Spleen (tissue), 11 donors: ENCODE measurements at regions not wholly inside any gene's neighbourhood (a gene's known extent, or its start where the extent isn't known, plus 50 kb on each side); places are given as distances from the start of the nearest gene placed in this dataset.

Source experiments
- DNase-seq: peaks from one replicate; pipeline ENCODE4 v3.0.0-alpha.2; 2020
- H3K27ac ChIP-seq, 8 donors: fragments of 200-600 bp; sonication (generic) in 7 of 8; 1 replicate in 4 of 8; 2 replicates in 4 of 8; pipeline versions ENCODE4 v1.5.0 to v1.8.0; 2016 to 2021; ENCODE audit warnings: inconsistent platforms in 4 of 8, mild to moderate bottlenecking in 4 of 8, moderate library complexity in 1 of 8
- H3K27me3 ChIP-seq, 7 donors: fragments of 200-600 bp; sonication (generic) in 6 of 7; replicated peaks in 1 of 7; 1 replicate in 4 of 7; 2 replicates in 3 of 7; pipeline versions ENCODE4 v1.5.0 to v1.8.0; 2016 to 2021; ENCODE audit warnings: inconsistent platforms in 3 of 7, mild to moderate bottlenecking in 1 of 7
- H3K36me3 ChIP-seq, 6 donors: fragments of 200-600 bp; sonication (generic) in 5 of 6; 1 replicate in 4 of 6; 2 replicates in 2 of 6; pipeline versions ENCODE4 v1.5.0 to v1.8.0; 2016 to 2021; ENCODE audit warnings: inconsistent platforms in 2 of 6
- H3K4me1 ChIP-seq, 6 donors: fragments of 200-600 bp; sonication (generic) in 5 of 6; 1 replicate in 3 of 6; 2 replicates in 3 of 6; pipeline versions ENCODE4 v1.5.0 to v1.8.0; 2016 to 2021; ENCODE audit warnings: inconsistent platforms in 3 of 6
- H3K4me3 ChIP-seq, 8 donors: fragments of 200-600 bp; sonication (generic) in 7 of 8; 1 replicate in 4 of 8; 2 replicates in 4 of 8; pipeline versions ENCODE4 v1.5.0 to v1.8.0; 2016 to 2021; ENCODE audit warnings: inconsistent platforms in 4 of 8, mild to moderate bottlenecking in 4 of 8, moderate library complexity in 2 of 8
- H3K9me3 ChIP-seq, 8 donors: fragments of 200-600 bp; sonication (generic) in 7 of 8; 1 replicate in 4 of 8; 2 replicates in 4 of 8; pipeline versions ENCODE4 v1.5.0 to v1.8.0; 2016 to 2021; ENCODE audit warnings: inconsistent platforms in 4 of 8
- POLR2A ChIP-seq, 3 donors: fragments of 450-650 bp; IDR thresholded peaks; one replicate each; pipeline ENCODE4 v1.5.1; 2017; ENCODE audit warnings: antibody characterized with exemption in 3 of 3, mild to moderate bottlenecking in 1 of 3
- POLR2AphosphoS5 ChIP-seq, 3 donors: sonication (generic); formaldehyde crosslinking; IDR thresholded peaks; one replicate each; pipeline ENCODE4 v1.5.1; 2017; ENCODE audit warnings: antibody characterized with exemption in 3 of 3
- WGBS, 5 donors: extraction: QIAGEN DNeasy Blood & Tissue Kit in 3 of 5; methylation state at CpG; one replicate each; pipeline versions ENCODE4 v1.1.5 to v1.1.7; 2013 to 2018; 5-methylcytosine and 5-hydroxymethylcytosine counted together
- intact Hi-C: fragments of 100-400 bp; cut with DNase I; formaldehyde crosslinking; loops from one replicate; pipeline ENCODE4 v1.15.0; 2023; ENCODE audit warnings: low total_unique reads
- TF ChIP-seq, protein P1 (sequence below), 11 experiments: fragments of 200-600 bp in 7 of 11; fragments of 450-650 bp in 4 of 11; sonication (generic) in 4 of 11; IDR thresholded peaks in 8 of 11; conservative IDR thresholded peaks in 3 of 11; 1 replicate in 7 of 11; 2 replicates in 4 of 11; pipeline versions ENCODE4 v1.4.0 to v1.8.0; 2016 to 2021; ENCODE audit warnings: antibody characterized with exemption in 11 of 11, inconsistent platforms in 4 of 11, mild to moderate bottlenecking in 1 of 11
- donor health status: healthy with polysubstance abuse.
- donor health status: DM: no; HTN: no; CAD: no; lungs with moderate emphysema.
- donor health status: DM: no; HTN: no; CAD: no.
- donor health status: Bipolar disorder and iron deficiency.
- donor health status: healthy.
- donor health status: DM: no; HTN: no; CAD: no.
- donor health status: DM: yes; HTN: yes; CAD: no.

DNA sequence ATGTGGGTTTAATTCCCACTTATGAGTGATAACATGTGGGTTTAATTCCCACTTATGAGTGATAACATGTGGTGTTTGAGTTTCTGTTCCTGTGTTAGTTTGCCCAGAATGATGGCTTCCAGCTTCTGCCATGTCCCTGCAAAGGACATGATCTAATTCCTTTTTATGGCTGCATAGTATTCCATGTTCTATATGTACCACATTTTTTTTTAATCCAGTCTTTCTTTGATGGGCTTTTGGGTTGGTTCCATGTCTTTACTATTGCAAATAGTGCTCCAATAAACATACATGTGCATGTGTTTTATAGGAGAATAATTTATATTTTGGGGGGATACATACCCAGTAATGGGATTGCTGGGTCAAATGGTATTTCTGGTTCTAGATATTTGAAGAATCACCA is 317.8 kb downstream of the MMUT start:
- H3K4me3 ChIP-seq = no peak overlapping the region
- intact Hi-C loops = no loop called here
- no peak overlapping the region for H3K27ac ChIP-seq
- H3K36me3 ChIP-seq = no peaks in the 10 kb centered on the region
- DNase-seq = no peak
- H3K27me3 ChIP-seq = no peaks in the 10 kb centered on the region
- TF ChIP-seq, protein P1, sequence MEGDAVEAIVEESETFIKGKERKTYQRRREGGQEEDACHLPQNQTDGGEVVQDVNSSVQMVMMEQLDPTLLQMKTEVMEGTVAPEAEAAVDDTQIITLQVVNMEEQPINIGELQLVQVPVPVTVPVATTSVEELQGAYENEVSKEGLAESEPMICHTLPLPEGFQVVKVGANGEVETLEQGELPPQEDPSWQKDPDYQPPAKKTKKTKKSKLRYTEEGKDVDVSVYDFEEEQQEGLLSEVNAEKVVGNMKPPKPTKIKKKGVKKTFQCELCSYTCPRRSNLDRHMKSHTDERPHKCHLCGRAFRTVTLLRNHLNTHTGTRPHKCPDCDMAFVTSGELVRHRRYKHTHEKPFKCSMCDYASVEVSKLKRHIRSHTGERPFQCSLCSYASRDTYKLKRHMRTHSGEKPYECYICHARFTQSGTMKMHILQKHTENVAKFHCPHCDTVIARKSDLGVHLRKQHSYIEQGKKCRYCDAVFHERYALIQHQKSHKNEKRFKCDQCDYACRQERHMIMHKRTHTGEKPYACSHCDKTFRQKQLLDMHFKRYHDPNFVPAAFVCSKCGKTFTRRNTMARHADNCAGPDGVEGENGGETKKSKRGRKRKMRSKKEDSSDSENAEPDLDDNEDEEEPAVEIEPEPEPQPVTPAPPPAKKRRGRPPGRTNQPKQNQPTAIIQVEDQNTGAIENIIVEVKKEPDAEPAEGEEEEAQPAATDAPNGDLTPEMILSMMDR (IDR thresholded peaks at IDR 0.05 in 8 of 11, conservative IDR thresholded peaks at IDR 0.05 in 3 of 11) = no peak
- TF ChIP-seq POLR2AphosphoS5 (IDR thresholded peaks at IDR 0.05) = no peak
- no peak for TF ChIP-seq POLR2A (IDR thresholded peaks at IDR 0.05)
- H3K4me1 ChIP-seq = no peaks in the 10 kb centered on the region
- peaks cover 0 to 42% (median 26%) of the 10 kb centered on the region in 8 donors for H3K9me3 ChIP-seq

DNA sequence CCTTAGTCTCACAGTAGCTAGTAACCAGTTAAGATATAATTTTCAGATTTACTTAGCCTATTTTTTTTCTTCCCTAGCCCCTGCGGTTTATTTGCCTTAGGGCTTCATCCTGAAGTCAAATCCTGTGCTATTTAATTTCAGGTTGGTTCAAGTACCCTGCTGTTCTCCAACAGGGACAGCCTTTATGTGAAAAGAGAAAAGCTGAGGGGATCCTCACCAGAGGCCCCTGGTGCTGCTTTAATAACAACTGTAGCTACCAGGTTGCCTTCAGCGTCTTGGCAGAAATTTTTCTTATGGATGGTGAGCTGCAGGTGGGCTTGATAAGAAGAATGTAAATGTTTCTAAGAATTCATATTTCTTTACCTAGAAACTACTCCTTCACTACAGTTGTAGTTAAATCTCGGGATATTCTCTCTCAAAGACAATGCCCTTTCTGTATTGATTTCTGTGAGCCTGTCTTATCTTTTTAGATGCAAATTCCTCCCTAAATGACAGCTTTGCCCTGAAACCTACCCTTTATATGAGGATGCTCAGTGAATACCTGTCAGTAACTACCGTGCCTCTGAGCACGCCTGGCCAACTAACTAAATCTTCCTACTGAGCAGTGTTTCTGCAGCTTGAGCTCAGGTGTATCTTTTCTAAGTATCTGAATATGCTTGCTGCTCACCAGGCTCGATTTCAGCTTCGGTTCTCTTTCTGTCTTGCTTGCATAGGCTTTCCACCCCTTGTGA is 320.5 kb downstream of the MMUT start:
- intact Hi-C loops = no loop called here
- Histone ChIP-seq H3K4me1 (no peaks in the 10 kb centered on the region), H3K9me3 (peaks cover 0 to 27% (median 16%) of the 10 kb centered on the region in 8 donors), H3K36me3 (no peaks in the 10 kb centered on the region), H3K27me3 (no peaks in the 10 kb centered on the region), H3K4me3 (no peak overlapping the region), H3K27ac (no peak overlapping the region)
- TF ChIP-seq, protein P1 (IDR thresholded peaks at IDR 0.05 in 8 of 11, conservative IDR thresholded peaks at IDR 0.05 in 3 of 11) = no peak
- TF ChIP-seq POLR2A (IDR thresholded peaks at IDR 0.05) (no peak), POLR2AphosphoS5 (IDR thresholded peaks at IDR 0.05) (no peak)
- WGBS, 5 donors = 27 to 43% (median 35%) methylated on average over 7 of the region's 7 CpGs
- DNase-seq = no peak

DNA sequence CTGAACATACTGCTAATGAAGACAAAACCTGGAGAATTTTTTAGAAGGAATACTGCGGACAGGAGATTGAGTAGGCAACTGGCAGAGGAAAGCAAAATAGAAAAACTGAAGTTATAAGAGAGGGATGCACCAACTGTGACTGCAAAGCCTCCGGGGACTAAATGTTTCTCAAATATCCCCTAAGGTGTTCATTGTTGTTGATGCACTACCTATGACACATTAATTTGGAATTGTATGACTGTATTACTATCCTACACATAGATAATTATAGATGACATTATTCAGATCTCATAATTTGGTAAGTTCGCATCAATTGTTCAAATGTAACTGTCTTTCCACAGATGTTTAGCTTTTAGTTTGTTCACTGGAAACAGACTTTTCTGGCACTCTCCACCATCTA is 341.1 kb downstream of the MMUT start:
- DNase-seq = no peak
- no peak overlapping the region for H3K27ac ChIP-seq
- H3K36me3 ChIP-seq = no peaks in the 10 kb centered on the region
- 88 to 98% (median 92%) methylated on average over 3 of the region's 3 CpGs for WGBS, 5 donors
- no peaks in the 10 kb centered on the region for H3K4me1 ChIP-seq
- H3K4me3 ChIP-seq = no peak overlapping the region
- H3K9me3 ChIP-seq = peaks cover 0 to 19% (median 5%) of the 10 kb centered on the region in 8 donors
- H3K27me3 ChIP-seq = no peaks in the 10 kb centered on the region
- intact Hi-C loops = no loop called here
- no peak for TF ChIP-seq POLR2A (IDR thresholded peaks at IDR 0.05)

DNA sequence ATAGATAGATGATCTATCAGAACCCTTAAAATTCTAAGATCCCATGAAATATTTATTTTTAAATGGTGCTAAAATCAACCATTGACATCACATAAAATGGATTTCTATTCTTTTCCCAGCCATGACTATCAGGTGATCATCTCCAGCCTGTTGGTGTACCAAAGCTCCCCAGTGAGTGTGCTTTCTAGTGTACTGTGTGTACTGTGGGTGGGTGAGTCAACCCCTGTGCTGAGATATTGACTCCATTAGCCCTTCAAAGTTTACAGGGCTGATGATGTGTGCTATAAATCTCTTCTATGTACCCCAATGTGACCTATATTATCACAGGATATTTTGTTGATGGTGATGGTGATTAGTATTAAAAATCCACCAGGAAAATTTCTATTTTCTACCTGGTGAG is 344.6 kb downstream of the MMUT start:
- TF ChIP-seq POLR2AphosphoS5 (IDR thresholded peaks at IDR 0.05) = no peak
- TF ChIP-seq, protein P1 (IDR thresholded peaks at IDR 0.05 in 8 of 11, conservative IDR thresholded peaks at IDR 0.05 in 3 of 11) = no peak
- TF ChIP-seq POLR2A (IDR thresholded peaks at IDR 0.05) = no peak
- H3K9me3 ChIP-seq = peaks cover 0 to 8% (median 0%) of the 10 kb centered on the region in 8 donors
- intact Hi-C loops = no loop called here
- no peaks in the 10 kb centered on the region for H3K4me1 ChIP-seq
- DNase-seq = no peak
- no peaks in the 10 kb centered on the region for H3K27me3 ChIP-seq
- no peak overlapping the region for H3K27ac ChIP-seq
- no peak overlapping the region for H3K4me3 ChIP-seq
- H3K36me3 ChIP-seq = no peaks in the 10 kb centered on the region
